Lung (tissue), 11 donors: ENCODE measurements at regions not wholly inside any gene's neighbourhood (a gene's known extent, or its start where the extent isn't known, plus 50 kb on each side); places are given as distances from the start of the nearest gene placed in this dataset.

Experiments
- ATAC-seq: fragments of 200-7000 bp; cut with Tn5 transposase; one replicate; pipeline ENCODE4 v1.9.1; 2020; ENCODE audit warnings: moderate number of reproducible peaks; ENCODE audit not compliant: insufficient read depth, low FRiP score
- DNase-seq, 3 donors: peaks; one replicate each; pipeline ENCODE4 v3.0.0-alpha.2; 2013 to 2017
- H3K27ac ChIP-seq, 2 donors: one replicate each; pipeline ENCODE4 v1.5.1; 2013; ENCODE audit warnings: mild to moderate bottlenecking in 2 of 2, moderate library complexity in 2 of 2, control low read depth in 1 of 2, inconsistent platforms in 1 of 2, low read depth in 1 of 2, low read length in 1 of 2
- H3K27me3 ChIP-seq, 3 donors: one replicate each; pipeline ENCODE4 v1.5.1; 2013; ENCODE audit warnings: low read length in 2 of 3; ENCODE audit not compliant: control insufficient read depth in 3 of 3, insufficient read depth in 3 of 3
- H3K36me3 ChIP-seq, 4 donors: one replicate each; pipeline ENCODE4 v1.5.1; 2013; ENCODE audit warnings: low read length in 4 of 4, mild to moderate bottlenecking in 1 of 4, moderate library complexity in 1 of 4; ENCODE audit not compliant: control insufficient read depth in 4 of 4, insufficient read depth in 4 of 4
- H3K4me1 ChIP-seq, 5 donors: one replicate each; pipeline ENCODE4 v1.5.1; 2013; ENCODE audit warnings: low read length in 5 of 5, mild to moderate bottlenecking in 2 of 5, moderate library complexity in 1 of 5; ENCODE audit not compliant: control insufficient read depth in 5 of 5, insufficient read depth in 5 of 5
- H3K4me3 ChIP-seq: one replicate; pipeline ENCODE4 v1.5.1; 2013; ENCODE audit warnings: mild to moderate bottlenecking, control low read depth, moderate library complexity
- H3K9ac ChIP-seq, 2 donors: one replicate each; pipeline ENCODE4 v1.5.1; 2013; ENCODE audit warnings: low read length in 2 of 2, control low read depth in 1 of 2; ENCODE audit not compliant: insufficient read depth in 1 of 2
- H3K9me3 ChIP-seq, 4 donors: one replicate each; pipeline ENCODE4 v1.5.1; 2013; ENCODE audit warnings: low read length in 3 of 4, mild to moderate bottlenecking in 1 of 4, moderate library complexity in 1 of 4; ENCODE audit not compliant: control insufficient read depth in 4 of 4, insufficient read depth in 3 of 4
- WGBS, 2 donors: extraction: QIAGEN DNeasy Blood & Tissue Kit; methylation state at CpG; one replicate each; pipeline ENCODE4 v1.1.7; 2013; 5-methylcytosine and 5-hydroxymethylcytosine counted together
- TF ChIP-seq, protein P1 (sequence below): IDR thresholded peaks from 2 replicates; pipeline ENCODE4 v1.5.1; 2012; ENCODE audit warnings: mild to moderate bottlenecking; ENCODE audit errors: control extremely low read depth, extremely low read depth
- donor health status: control.
- donor health status: control.
- donor health status: Bipolar disorder and iron deficiency.
- donor health status: healthy.
- donor health status: DM: yes; HTN: yes; CAD: no.

- 70 to 85% methylated on average over 7 of the region's 7 CpGs for WGBS, 2 donors
These were observed 131.7 kb downstream of the CLCN4 start for GRCh38 chrX:10288373-10288975.

GRCh38 chrX:10296576-10296975, 139.8 kb downstream of the CLCN4 start:
- TF ChIP-seq, protein P1, sequence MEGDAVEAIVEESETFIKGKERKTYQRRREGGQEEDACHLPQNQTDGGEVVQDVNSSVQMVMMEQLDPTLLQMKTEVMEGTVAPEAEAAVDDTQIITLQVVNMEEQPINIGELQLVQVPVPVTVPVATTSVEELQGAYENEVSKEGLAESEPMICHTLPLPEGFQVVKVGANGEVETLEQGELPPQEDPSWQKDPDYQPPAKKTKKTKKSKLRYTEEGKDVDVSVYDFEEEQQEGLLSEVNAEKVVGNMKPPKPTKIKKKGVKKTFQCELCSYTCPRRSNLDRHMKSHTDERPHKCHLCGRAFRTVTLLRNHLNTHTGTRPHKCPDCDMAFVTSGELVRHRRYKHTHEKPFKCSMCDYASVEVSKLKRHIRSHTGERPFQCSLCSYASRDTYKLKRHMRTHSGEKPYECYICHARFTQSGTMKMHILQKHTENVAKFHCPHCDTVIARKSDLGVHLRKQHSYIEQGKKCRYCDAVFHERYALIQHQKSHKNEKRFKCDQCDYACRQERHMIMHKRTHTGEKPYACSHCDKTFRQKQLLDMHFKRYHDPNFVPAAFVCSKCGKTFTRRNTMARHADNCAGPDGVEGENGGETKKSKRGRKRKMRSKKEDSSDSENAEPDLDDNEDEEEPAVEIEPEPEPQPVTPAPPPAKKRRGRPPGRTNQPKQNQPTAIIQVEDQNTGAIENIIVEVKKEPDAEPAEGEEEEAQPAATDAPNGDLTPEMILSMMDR = no peak
- ATAC-seq (no peak), DNase-seq (peak in 2 of 3 donors; percentile 66 to 81)
- no peak overlapping the region for H3K9ac ChIP-seq
- no peaks in the 10 kb centered on the region for H3K36me3 ChIP-seq
- peaks cover 0 to 18% (median 3%) of the 10 kb centered on the region in 3 donors for H3K27me3 ChIP-seq
- H3K4me3 ChIP-seq = no peak overlapping the region
- no peak overlapping the region for H3K27ac ChIP-seq
- H3K9me3 ChIP-seq = peaks cover 0 to 7% (median 3%) of the 10 kb centered on the region in 4 donors
- H3K4me1 ChIP-seq = no peaks in the 10 kb centered on the region

More at GRCh38 chrX:10288373-10288975, 131.7 kb downstream of the CLCN4 start:
- ATAC-seq = no peak
- Histone ChIP-seq H3K9me3 (peaks cover 0 to 11% (median 0%) of the 10 kb centered on the region in 4 donors), H3K4me1 (peaks cover 0 to 3% (median 0%) of the 10 kb centered on the region in 5 donors), H3K36me3 (no peaks in the 10 kb centered on the region), H3K4me3 (no peak overlapping the region), H3K27me3 (peaks cover 0 to 22% (median 16%) of the 10 kb centered on the region in 3 donors), H3K27ac (no peak overlapping the region), H3K9ac (no peak overlapping the region)
- no peak for DNase-seq
- TF ChIP-seq, protein P1 = no peak

DNA sequence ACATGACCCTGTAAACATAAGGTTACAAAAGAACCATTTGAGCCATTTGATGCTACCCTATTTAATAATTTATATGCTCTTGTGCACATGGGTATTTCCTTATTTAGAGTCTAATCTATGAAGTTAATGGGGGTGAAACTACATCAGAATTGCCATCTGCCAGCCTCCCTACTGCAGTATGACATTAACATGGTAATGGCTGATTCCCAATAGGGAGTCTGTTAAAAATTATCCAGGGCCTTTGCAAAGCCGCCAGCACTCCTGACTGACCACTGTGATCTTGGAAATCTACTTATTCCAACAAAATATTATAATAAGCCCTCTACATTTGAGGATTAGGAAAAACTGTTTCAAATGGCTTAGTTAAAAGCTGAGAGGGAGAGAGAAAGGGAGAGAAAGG, 153.7 kb downstream of the CLCN4 start:
- peaks cover 0 to 14% (median 9%) of the 10 kb centered on the region in 3 donors for H3K27me3 ChIP-seq
- no peaks in the 10 kb centered on the region for H3K4me1 ChIP-seq
- ATAC-seq = no peak
- no peak for DNase-seq
- H3K27ac ChIP-seq = no peak overlapping the region
- H3K9ac ChIP-seq = no peak overlapping the region
- WGBS, 2 donors = 58 to 82% methylated on average over 1 of the region's 1 CpG
- no peaks in the 10 kb centered on the region for H3K9me3 ChIP-seq
- H3K36me3 ChIP-seq = no peaks in the 10 kb centered on the region
- no peak overlapping the region for H3K4me3 ChIP-seq
- TF ChIP-seq, protein P1 = no peak
